ENCODE measurements at regions not wholly inside any gene's neighbourhood (a gene's known extent, or its start where the extent isn't known, plus 50 kb on each side); places are given as distances from the start of the nearest gene placed in this dataset.

- TF ChIP-seq POLR2A (IDR thresholded peaks at IDR 0.05): no peak
- TF ChIP-seq, protein P1, sequence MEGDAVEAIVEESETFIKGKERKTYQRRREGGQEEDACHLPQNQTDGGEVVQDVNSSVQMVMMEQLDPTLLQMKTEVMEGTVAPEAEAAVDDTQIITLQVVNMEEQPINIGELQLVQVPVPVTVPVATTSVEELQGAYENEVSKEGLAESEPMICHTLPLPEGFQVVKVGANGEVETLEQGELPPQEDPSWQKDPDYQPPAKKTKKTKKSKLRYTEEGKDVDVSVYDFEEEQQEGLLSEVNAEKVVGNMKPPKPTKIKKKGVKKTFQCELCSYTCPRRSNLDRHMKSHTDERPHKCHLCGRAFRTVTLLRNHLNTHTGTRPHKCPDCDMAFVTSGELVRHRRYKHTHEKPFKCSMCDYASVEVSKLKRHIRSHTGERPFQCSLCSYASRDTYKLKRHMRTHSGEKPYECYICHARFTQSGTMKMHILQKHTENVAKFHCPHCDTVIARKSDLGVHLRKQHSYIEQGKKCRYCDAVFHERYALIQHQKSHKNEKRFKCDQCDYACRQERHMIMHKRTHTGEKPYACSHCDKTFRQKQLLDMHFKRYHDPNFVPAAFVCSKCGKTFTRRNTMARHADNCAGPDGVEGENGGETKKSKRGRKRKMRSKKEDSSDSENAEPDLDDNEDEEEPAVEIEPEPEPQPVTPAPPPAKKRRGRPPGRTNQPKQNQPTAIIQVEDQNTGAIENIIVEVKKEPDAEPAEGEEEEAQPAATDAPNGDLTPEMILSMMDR (IDR thresholded peaks at IDR 0.05): no peak
These were observed 359.1 kb upstream of the PABPC4L start for GRCh38 chr4:134560728-134561127.

Measured in prostate gland (tissue), 2 donors.